ENCODE measurements at regions not wholly inside any gene's neighbourhood (a gene's known extent, or its start where the extent isn't known, plus 50 kb on each side); places are given as distances from the start of the nearest gene placed in this dataset.

DNA sequence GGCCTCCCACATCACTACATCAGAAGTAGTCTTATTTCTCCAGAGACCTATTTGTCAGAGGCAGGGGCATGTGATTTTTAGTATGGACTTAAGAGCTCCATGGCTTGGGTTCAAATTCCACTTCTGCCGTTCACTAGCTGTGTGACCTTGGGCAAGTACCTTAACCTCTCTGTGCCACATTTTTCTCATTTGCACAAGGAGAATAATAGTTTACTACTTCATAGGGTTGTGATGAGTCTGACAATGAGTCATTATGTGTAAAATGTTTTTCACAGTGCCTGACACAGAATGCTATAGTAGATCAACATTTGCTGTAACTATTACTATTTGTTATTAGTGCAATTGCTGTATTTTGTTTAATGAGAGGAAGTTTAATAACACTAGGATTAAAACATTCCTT is 200.6 kb downstream of the PRDM2 start:
- Histone ChIP-seq H3K4me2 (ENCODE audit: low read depth, low read length, poor library complexity, severe bottlenecking) (no peak overlapping the region), H3K36me3 (ENCODE audit: low read length) (no peaks in the 10 kb centered on the region), H4K20me1 (ENCODE audit: low read depth, low read length) (no peaks in the 10 kb centered on the region), H3K9me3 (ENCODE audit: insufficient read depth, low read length) (no peaks in the 10 kb centered on the region), H3K27me3 (ENCODE audit: low read length) (no peaks in the 10 kb centered on the region), H3K79me2 (ENCODE audit: insufficient read depth, low read length) (no peaks in the 10 kb centered on the region), H3K9ac (ENCODE audit: low read length) (no peak overlapping the region), H2AFZ (ENCODE audit: low read depth, low read length, severe bottlenecking) (no peak overlapping the region), H3K4me3 (ENCODE audit: insufficient read depth, low read length, poor library complexity, severe bottlenecking) (no peak overlapping the region), H3K27ac (ENCODE audit: low read depth, low read length) (no peak overlapping the region), H3F3A (ENCODE audit: insufficient read depth) (no peaks in the 10 kb centered on the region), H3K9me2 (replicated peaks; ENCODE audit: insufficient read depth, low read length) (no peaks in the 10 kb centered on the region)
- TF ChIP-seq, protein P1, sequence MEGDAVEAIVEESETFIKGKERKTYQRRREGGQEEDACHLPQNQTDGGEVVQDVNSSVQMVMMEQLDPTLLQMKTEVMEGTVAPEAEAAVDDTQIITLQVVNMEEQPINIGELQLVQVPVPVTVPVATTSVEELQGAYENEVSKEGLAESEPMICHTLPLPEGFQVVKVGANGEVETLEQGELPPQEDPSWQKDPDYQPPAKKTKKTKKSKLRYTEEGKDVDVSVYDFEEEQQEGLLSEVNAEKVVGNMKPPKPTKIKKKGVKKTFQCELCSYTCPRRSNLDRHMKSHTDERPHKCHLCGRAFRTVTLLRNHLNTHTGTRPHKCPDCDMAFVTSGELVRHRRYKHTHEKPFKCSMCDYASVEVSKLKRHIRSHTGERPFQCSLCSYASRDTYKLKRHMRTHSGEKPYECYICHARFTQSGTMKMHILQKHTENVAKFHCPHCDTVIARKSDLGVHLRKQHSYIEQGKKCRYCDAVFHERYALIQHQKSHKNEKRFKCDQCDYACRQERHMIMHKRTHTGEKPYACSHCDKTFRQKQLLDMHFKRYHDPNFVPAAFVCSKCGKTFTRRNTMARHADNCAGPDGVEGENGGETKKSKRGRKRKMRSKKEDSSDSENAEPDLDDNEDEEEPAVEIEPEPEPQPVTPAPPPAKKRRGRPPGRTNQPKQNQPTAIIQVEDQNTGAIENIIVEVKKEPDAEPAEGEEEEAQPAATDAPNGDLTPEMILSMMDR (IDR thresholded peaks at IDR 0.05; ENCODE audit: insufficient read depth, low read length, poor library complexity, severe bottlenecking) = no peak
- TF ChIP-seq EZH2phosphoT487 (conservative IDR thresholded peaks at IDR 0.05; ENCODE audit: low read length) = no peak

DNA sequence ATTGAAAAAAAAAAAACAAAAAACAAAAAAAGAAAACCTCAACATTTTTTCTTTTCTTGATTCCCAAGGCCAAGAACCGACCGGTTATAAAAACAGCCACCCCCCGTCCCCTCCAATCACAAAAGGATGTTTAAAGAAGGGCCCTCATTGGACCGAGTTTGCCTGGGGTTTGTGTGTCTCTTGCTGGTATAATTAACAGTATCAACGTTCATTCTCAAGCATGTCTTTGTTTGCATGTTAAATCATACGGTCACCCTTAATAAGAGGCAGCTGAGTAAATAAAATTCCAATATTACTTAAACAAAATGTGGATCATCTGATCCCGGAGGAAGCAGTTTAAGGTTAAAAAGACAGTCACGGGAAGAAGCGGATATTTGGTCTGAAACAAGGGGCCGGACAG is 201.1 kb downstream of the PRDM2 start:
- Histone ChIP-seq H3K4me3 (ENCODE audit: insufficient read depth, low read length, poor library complexity, severe bottlenecking) (no peak overlapping the region), H3K9ac (ENCODE audit: low read length) (no peak overlapping the region), H2AFZ (ENCODE audit: low read depth, low read length, severe bottlenecking) (no peak overlapping the region), H3K9me3 (ENCODE audit: insufficient read depth, low read length) (no peaks in the 10 kb centered on the region), H3F3A (ENCODE audit: insufficient read depth) (no peaks in the 10 kb centered on the region), H3K4me2 (ENCODE audit: low read depth, low read length, poor library complexity, severe bottlenecking) (no peak overlapping the region), H4K20me1 (ENCODE audit: low read depth, low read length) (no peaks in the 10 kb centered on the region), H3K79me2 (ENCODE audit: insufficient read depth, low read length) (no peaks in the 10 kb centered on the region), H3K27me3 (ENCODE audit: low read length) (no peaks in the 10 kb centered on the region), H3K9me2 (replicated peaks; ENCODE audit: insufficient read depth, low read length) (no peaks in the 10 kb centered on the region), H3K27ac (ENCODE audit: low read depth, low read length) (no peak overlapping the region), H3K36me3 (ENCODE audit: low read length) (no peaks in the 10 kb centered on the region)
- no peak for TF ChIP-seq EZH2phosphoT487 (conservative IDR thresholded peaks at IDR 0.05; ENCODE audit: low read length)
- TF ChIP-seq, protein P1 (IDR thresholded peaks at IDR 0.05; ENCODE audit: insufficient read depth, low read length, poor library complexity, severe bottlenecking) = no peak

DNA sequence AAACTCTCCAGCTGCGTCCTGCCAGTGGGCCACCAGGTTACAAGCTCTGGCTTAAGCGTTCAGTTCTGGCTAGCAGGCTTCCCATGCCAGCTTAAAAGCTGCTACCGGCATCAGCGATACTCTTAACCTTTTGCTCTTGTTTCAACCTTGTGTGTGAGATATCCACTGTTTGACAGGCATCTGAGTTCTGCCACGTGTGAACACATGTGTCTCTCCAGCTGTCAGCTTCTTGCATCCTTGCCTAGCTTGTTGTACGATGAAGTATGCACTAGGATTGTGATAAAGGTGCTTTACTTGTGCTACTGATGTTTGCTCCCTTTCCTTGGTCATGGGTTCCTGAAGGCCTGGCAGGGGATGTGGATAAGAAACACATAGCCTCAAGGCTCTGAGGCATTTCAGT is 201.6 kb downstream of the PRDM2 start:
- H3K4me2 ChIP-seq (ENCODE audit: low read depth, low read length, poor library complexity, severe bottlenecking) = no peak overlapping the region
- no peak overlapping the region for H3K4me3 ChIP-seq (ENCODE audit: insufficient read depth, low read length, poor library complexity, severe bottlenecking)
- H3K9me3 ChIP-seq (ENCODE audit: insufficient read depth, low read length) = no peaks in the 10 kb centered on the region
- no peaks in the 10 kb centered on the region for H3K27me3 ChIP-seq (ENCODE audit: low read length)
- H3K27ac ChIP-seq (ENCODE audit: low read depth, low read length) = no peak overlapping the region
- no peak overlapping the region for H3K9ac ChIP-seq (ENCODE audit: low read length)
- no peaks in the 10 kb centered on the region for H3F3A ChIP-seq (ENCODE audit: insufficient read depth)
- no peaks in the 10 kb centered on the region for H4K20me1 ChIP-seq (ENCODE audit: low read depth, low read length)
- no peak overlapping the region for H2AFZ ChIP-seq (ENCODE audit: low read depth, low read length, severe bottlenecking)
- no peaks in the 10 kb centered on the region for H3K36me3 ChIP-seq (ENCODE audit: low read length)
- no peaks in the 10 kb centered on the region for H3K79me2 ChIP-seq (ENCODE audit: insufficient read depth, low read length)
- TF ChIP-seq, protein P1 (IDR thresholded peaks at IDR 0.05; ENCODE audit: insufficient read depth, low read length, poor library complexity, severe bottlenecking) = no peak
- TF ChIP-seq EZH2phosphoT487 (conservative IDR thresholded peaks at IDR 0.05; ENCODE audit: low read length) = no peak
- no peaks in the 10 kb centered on the region for H3K9me2 ChIP-seq (replicated peaks; ENCODE audit: insufficient read depth, low read length)

Measured in SU-DHL-6 (cell line).